PC-3 (cell line): ENCODE measurements at regions not wholly inside any gene's neighbourhood (a gene's known extent, or its start where the extent isn't known, plus 50 kb on each side); places are given as distances from the start of the nearest gene placed in this dataset.

Experiments used
- ATAC-seq: fragments of 200-7000 bp; cut with Tn5 transposase; 2 replicates; pipeline ENCODE4 v1.9.1; 2020; ENCODE audit warnings: mild to moderate bottlenecking, moderate library complexity
- BruUV-seq: library from RNA; stranded (reverse); fragments of 400-500 nt; replicated peaks from 2 replicates; lab custom pipeline; 2021; lab: Mats Ljungman, UMichigan
- CTCF ChIA-PET: fragments of 300-600 bp; sonication (Branson Sonifier 250); formaldehyde crosslinking; loops from one replicate; lab custom pipeline; 2022; ENCODE audit warnings: antibody characterized with exemption; lab: Charles Lee
- POLR2A ChIA-PET: fragments of 300-600 bp; sonication (Branson Sonifier 250); formaldehyde crosslinking; loops from one replicate; lab custom pipeline; 2022; ENCODE audit warnings: antibody characterized with exemption; ENCODE audit not compliant: unreplicated experiment; lab: Charles Lee
- DNase-seq: peaks from one replicate; pipeline ENCODE4 v3.0.0-alpha.2; 2015
- H2AFZ ChIP-seq: fragments of 300-600 bp; sonication (generic); 2 replicates; pipeline ENCODE4 v1.6.0; 2016; ENCODE audit warnings: antibody characterized with exemption, low read length
- H3F3A ChIP-seq: fragments of 300-600 bp; sonication (generic); one replicate; pipeline ENCODE4 v1.6.0; 2017; ENCODE audit warnings: antibody characterized with exemption, low read length, control low read depth, mild to moderate bottlenecking; ENCODE audit not compliant: unreplicated experiment
- H3K27ac ChIP-seq: fragments of 300-600 bp; sonication (generic); 2 replicates; pipeline ENCODE4 v1.5.1; 2016; ENCODE audit warnings: mild to moderate bottlenecking, low read length
- H3K27me3 ChIP-seq: fragments of 300-600 bp; sonication (generic); 2 replicates; pipeline ENCODE4 v1.6.1; 2016; ENCODE audit warnings: low read length, mixed read lengths
- H3K36me3 ChIP-seq: fragments of 300-600 bp; sonication (generic); 2 replicates; pipeline ENCODE4 v1.6.1; 2016; ENCODE audit warnings: low read depth, mixed run types, low read length, mixed read lengths
- H3K4me1 ChIP-seq: fragments of 300-600 bp; sonication (generic); 2 replicates; pipeline ENCODE4 v1.5.1; 2016; ENCODE audit warnings: low read length; ENCODE audit not compliant: insufficient read depth
- H3K4me2 ChIP-seq: fragments of 300-600 bp; sonication (generic); 2 replicates; pipeline ENCODE4 v1.6.0; 2016; ENCODE audit warnings: low read length
- H3K4me3 ChIP-seq: fragments of 300-600 bp; sonication (generic); 2 replicates; pipeline ENCODE4 v1.5.1; 2016; ENCODE audit warnings: mild to moderate bottlenecking, low read length, mixed read lengths
- H3K79me2 ChIP-seq: fragments of 300-600 bp; sonication (generic); 2 replicates; pipeline ENCODE4 v1.6.1; 2017; ENCODE audit warnings: low read length, mixed read lengths
- H3K9ac ChIP-seq: fragments of 300-600 bp; sonication (generic); 2 replicates; pipeline ENCODE4 v1.6.0; 2016; ENCODE audit warnings: mild to moderate bottlenecking, low read length
- H3K9me2 ChIP-seq: fragments of 300-600 bp; sonication (generic); replicated peaks from 2 replicates; pipeline ENCODE4 v1.6.1; 2016; ENCODE audit warnings: mixed run types, low read length, mixed read lengths
- H3K9me3 ChIP-seq: fragments of 300-600 bp; sonication (generic); 2 replicates; pipeline ENCODE4 v1.6.1; 2016; ENCODE audit warnings: low read length, mixed read lengths
- H4K20me1 ChIP-seq: fragments of 300-600 bp; sonication (generic); 2 replicates; pipeline ENCODE4 v1.6.1; 2016; ENCODE audit warnings: low read length, mixed read lengths
- EZH2 ChIP-seq: fragments of 300-600 bp; sonication (generic); IDR thresholded peaks from one replicate; pipeline ENCODE4 v1.6.1; 2017; ENCODE audit warnings: antibody characterized with exemption, mild to moderate bottlenecking, low read length; ENCODE audit not compliant: unreplicated experiment
- EZH2phosphoT487 ChIP-seq: fragments of 300-600 bp; sonication (generic); IDR thresholded peaks from 2 replicates; pipeline ENCODE4 v1.6.1; 2018; ENCODE audit warnings: mild to moderate bottlenecking, antibody characterized with exemption, low read length, borderline replicate concordance
- intact Hi-C: fragments of 100-400 bp; cut with micrococcal nuclease; formaldehyde crosslinking; loops from 2 replicates; pipeline ENCODE4 v1.9.0; 2023
- TF ChIP-seq, protein P1 (sequence below): fragments of 300-600 bp; sonication (generic); conservative IDR thresholded peaks from 2 replicates; pipeline ENCODE4 v1.5.1; 2017; ENCODE audit warnings: antibody characterized with exemption, low read depth, mild to moderate bottlenecking, low read length

DNA sequence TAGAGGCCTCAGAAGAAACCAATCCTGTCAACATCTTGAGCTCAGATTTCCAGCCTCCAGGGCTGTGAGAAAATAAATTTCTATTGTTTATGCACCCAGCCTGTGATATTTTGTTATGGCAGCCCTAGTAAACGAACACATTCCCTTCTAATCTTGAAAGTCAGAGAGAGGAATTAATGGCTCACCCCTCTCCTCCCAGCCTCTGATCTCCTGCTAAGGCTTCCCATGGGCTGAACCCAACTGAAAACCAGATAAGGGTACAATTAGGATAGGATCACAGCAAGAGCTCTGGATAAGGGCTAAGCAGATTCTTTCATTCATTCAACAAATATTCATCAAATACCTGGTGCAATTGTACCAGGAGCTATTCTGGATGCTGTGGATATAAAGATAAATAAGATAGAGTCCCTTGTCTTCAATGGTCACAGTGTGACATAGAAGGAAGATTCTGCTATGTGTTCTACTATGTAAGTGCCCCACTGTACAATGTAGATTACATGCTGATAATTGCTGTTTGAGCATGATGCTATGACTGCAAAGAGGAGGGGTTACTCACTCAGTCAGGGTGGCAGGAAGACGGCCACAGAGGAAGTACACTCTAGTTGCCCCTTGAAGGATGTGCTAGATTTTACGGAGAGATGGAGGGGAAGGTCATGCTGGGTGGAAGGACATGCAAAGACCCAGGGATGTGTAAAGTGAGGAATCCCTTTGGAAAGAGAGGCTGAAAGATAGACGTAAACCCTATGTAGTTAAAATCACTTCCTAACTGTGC is 203.3 kb upstream of the JUN start:
- no peak overlapping the region for H3K9ac ChIP-seq
- no peak overlapping the region for H3K27ac ChIP-seq
- DNase-seq (no peak), ATAC-seq (no peak)
- intact Hi-C loops, result no loop called here
- ChIA-PET CTCF (no interaction called here), POLR2A (no interaction called here)
- no peak for TF ChIP-seq EZH2phosphoT487
- TF ChIP-seq, protein P1, sequence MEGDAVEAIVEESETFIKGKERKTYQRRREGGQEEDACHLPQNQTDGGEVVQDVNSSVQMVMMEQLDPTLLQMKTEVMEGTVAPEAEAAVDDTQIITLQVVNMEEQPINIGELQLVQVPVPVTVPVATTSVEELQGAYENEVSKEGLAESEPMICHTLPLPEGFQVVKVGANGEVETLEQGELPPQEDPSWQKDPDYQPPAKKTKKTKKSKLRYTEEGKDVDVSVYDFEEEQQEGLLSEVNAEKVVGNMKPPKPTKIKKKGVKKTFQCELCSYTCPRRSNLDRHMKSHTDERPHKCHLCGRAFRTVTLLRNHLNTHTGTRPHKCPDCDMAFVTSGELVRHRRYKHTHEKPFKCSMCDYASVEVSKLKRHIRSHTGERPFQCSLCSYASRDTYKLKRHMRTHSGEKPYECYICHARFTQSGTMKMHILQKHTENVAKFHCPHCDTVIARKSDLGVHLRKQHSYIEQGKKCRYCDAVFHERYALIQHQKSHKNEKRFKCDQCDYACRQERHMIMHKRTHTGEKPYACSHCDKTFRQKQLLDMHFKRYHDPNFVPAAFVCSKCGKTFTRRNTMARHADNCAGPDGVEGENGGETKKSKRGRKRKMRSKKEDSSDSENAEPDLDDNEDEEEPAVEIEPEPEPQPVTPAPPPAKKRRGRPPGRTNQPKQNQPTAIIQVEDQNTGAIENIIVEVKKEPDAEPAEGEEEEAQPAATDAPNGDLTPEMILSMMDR, result no peak
- TF ChIP-seq EZH2, result no peak
- no peaks in the 10 kb centered on the region for H3K36me3 ChIP-seq
- no TSS peak for BruUV-seq
- H3K4me2 ChIP-seq, result no peak overlapping the region
- no peak overlapping the region for H2AFZ ChIP-seq
- H4K20me1 ChIP-seq, result no peaks in the 10 kb centered on the region
- no peaks in the 10 kb centered on the region for H3K27me3 ChIP-seq
- no peaks in the 10 kb centered on the region for H3F3A ChIP-seq
- no peaks in the 10 kb centered on the region for H3K4me1 ChIP-seq
- no peak overlapping the region for H3K4me3 ChIP-seq
- no peaks in the 10 kb centered on the region for H3K9me3 ChIP-seq
- H3K9me2 ChIP-seq, result peaks cover 7% of the 10 kb centered on the region; the same call in 1 of the 2 replicates
- H3K79me2 ChIP-seq, result no peaks in the 10 kb centered on the region

DNA sequence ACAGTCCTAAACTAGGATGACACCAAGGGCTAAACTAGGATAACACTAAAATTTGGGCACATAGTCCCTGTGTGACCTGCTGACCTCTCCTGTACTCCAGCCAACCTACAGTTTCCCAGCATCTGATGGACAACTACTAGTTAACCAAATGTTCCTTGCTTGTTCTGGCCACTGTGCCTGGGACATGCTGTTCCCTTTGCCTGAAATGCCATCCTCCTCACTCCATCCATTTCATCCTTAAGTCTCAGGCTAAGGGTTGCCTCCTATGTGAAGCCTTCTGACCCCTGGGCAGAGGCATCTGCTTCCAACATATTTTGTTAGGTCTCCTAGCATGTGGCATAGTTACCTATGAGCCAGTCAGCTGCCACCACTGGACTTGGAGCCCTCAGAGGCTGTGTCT is 204.9 kb upstream of the JUN start:
- no TSS peak for BruUV-seq
- Histone ChIP-seq H3K9me2 (peaks cover 7% of the 10 kb centered on the region; the same call in 1 of the 2 replicates), H3K4me2 (no peak overlapping the region), H3K4me1 (no peaks in the 10 kb centered on the region), H3K9me3 (no peaks in the 10 kb centered on the region), H3F3A (no peaks in the 10 kb centered on the region), H4K20me1 (no peaks in the 10 kb centered on the region), H3K4me3 (no peak overlapping the region), H3K79me2 (no peaks in the 10 kb centered on the region), H3K9ac (no peak overlapping the region), H3K36me3 (no peaks in the 10 kb centered on the region), H3K27me3 (no peaks in the 10 kb centered on the region), H2AFZ (no peak overlapping the region), H3K27ac (no peak overlapping the region)
- CTCF ChIA-PET, result no interaction called here
- POLR2A ChIA-PET, result no interaction called here
- no peak for DNase-seq
- ATAC-seq, result no peak
- intact Hi-C loops, result no loop called here
- TF ChIP-seq, protein P1, result no peak

DNA sequence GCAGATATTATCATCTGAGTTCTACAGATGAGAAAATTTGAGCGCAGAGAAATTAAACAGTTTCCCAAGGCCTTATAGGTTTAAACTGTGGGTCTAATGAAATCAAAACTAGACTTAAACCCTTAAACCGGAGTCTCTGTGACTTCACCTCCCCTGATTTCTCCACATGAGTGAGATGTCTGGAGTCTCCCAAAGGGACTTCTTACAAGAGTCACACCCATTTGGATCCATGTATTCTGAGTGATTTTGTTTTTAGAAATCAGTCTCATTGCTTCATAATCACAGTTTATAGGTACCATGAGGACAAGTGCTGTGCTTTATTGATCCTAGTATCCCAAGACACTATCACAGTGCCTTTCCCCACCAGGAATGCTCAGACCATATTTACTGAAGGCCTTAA is 206.0 kb upstream of the JUN start:
- Histone ChIP-seq H4K20me1 (no peaks in the 10 kb centered on the region), H3K9ac (no peak overlapping the region), H3K36me3 (no peaks in the 10 kb centered on the region), H3K9me3 (no peaks in the 10 kb centered on the region), H3F3A (no peaks in the 10 kb centered on the region), H3K27ac (no peak overlapping the region), H3K9me2 (peaks cover 7% of the 10 kb centered on the region; the same call in 1 of the 2 replicates), H3K4me2 (no peak overlapping the region), H3K4me1 (no peaks in the 10 kb centered on the region), H2AFZ (no peak overlapping the region), H3K27me3 (no peaks in the 10 kb centered on the region), H3K4me3 (no peak overlapping the region), H3K79me2 (no peaks in the 10 kb centered on the region)
- intact Hi-C loops, result no loop called here
- TF ChIP-seq, protein P1, result no peak
- TF ChIP-seq EZH2phosphoT487 (no peak), EZH2 (no peak)
- DNase-seq, result no peak
- no TSS peak for BruUV-seq
- ChIA-PET POLR2A (no interaction called here), CTCF (no interaction called here)
- ATAC-seq, result no peak
